SK-N-SH (cell line): ENCODE measurements at regions not wholly inside any gene's neighbourhood (a gene's known extent, or its start where the extent isn't known, plus 50 kb on each side); places are given as distances from the start of the nearest gene placed in this dataset.

ENCODE experiments used
- CTCF ChIA-PET: fragments of 300-600, 350-600 bp; formaldehyde crosslinking; extraction: SDS; loops from one replicate; lab custom pipeline; 2021; lab: Yijun Ruan, JAX
- POLR2A ChIA-PET: fragments of 350-600 bp; sonication (Branson Sonifier 250); formaldehyde crosslinking; extraction: SDS; loops from one replicate; lab custom pipeline; 2020; ENCODE audit warnings: antibody characterized with exemption, inconsistent platforms; lab: Yijun Ruan, JAX
- DNase-seq: peaks from one replicate; pipeline ENCODE4 v3.0.0; 2012
- H2AFZ ChIP-seq: fragments of 200-600 bp; sonication (generic); 2 replicates; pipeline ENCODE4 v1.8.1; 2016; ENCODE audit warnings: antibody characterized with exemption, mild to moderate bottlenecking, low read depth
- H3F3A ChIP-seq: fragments of 200-600 bp; sonication (generic); replicated peaks from 2 replicates; pipeline ENCODE3; 2016; ENCODE audit warnings: antibody characterized with exemption, mild to moderate bottlenecking; ENCODE audit not compliant: insufficient read depth
- H3K27ac ChIP-seq, 2 experiments: fragments of 200-500 bp in 1 of 2; fragments of 200-600 bp in 1 of 2; sonication (Bioruptor generic) in 1 of 2; sonication (generic), shearing (Covaris generic) in 1 of 2; 2 replicates each; pipeline versions ENCODE4 v1.5.1 to v1.6.1; 2014 to 2016; ENCODE audit warnings: low read depth in 2 of 2, inconsistent platforms in 1 of 2, low read length in 1 of 2, mild to moderate bottlenecking in 1 of 2, mixed read lengths in 1 of 2
- H3K27me3 ChIP-seq: fragments of 200-600 bp; sonication (generic), shearing (Covaris generic); 2 replicates; pipeline ENCODE4 v1.6.1; 2016; ENCODE audit warnings: mixed run types; ENCODE audit not compliant: insufficient read depth
- H3K36me3 ChIP-seq, 2 experiments: fragments of 200-500 bp in 1 of 2; fragments of 200-600 bp in 1 of 2; sonication (Bioruptor generic) in 1 of 2; sonication (generic) in 1 of 2; replicated peaks in 1 of 2; 2 replicates each; pipeline versions ENCODE3 to v1.5.1; 2014 to 2016; ENCODE audit warnings: low read length in 1 of 2, mild to moderate bottlenecking in 1 of 2; ENCODE audit not compliant: insufficient read depth in 2 of 2, control insufficient read depth in 1 of 2
- H3K4me1 ChIP-seq, 2 experiments: fragments of 200-500 bp in 1 of 2; fragments of 200-600 bp in 1 of 2; sonication (Bioruptor generic) in 1 of 2; sonication (generic), shearing (Covaris generic) in 1 of 2; 2 replicates each; pipeline versions ENCODE4 v1.5.1 to v1.6.1; 2014 to 2016; ENCODE audit warnings: low read depth in 1 of 2, low read length in 1 of 2, mixed run types in 1 of 2; ENCODE audit not compliant: insufficient read depth in 2 of 2, control insufficient read depth in 1 of 2
- H3K4me2 ChIP-seq: fragments of 200-600 bp; sonication (generic), shearing (Covaris generic); 2 replicates; pipeline ENCODE4 v1.6.1; 2017; ENCODE audit warnings: mixed run types
- H3K4me3 ChIP-seq, 2 experiments: fragments of 200-500 bp in 1 of 2; fragments of 200-600 bp in 1 of 2; sonication (Bioruptor generic) in 1 of 2; sonication (generic), shearing (Covaris generic) in 1 of 2; 2 replicates each; pipeline versions ENCODE4 v1.5.1 to v1.8.1; 2014 to 2016; ENCODE audit warnings: low read depth in 2 of 2, inconsistent platforms in 1 of 2, low read length in 1 of 2, mild to moderate bottlenecking in 1 of 2, mixed read lengths in 1 of 2, moderate library complexity in 1 of 2
- H3K79me2 ChIP-seq: fragments of 200-600 bp; sonication (generic); 2 replicates; pipeline ENCODE4 v1.8.1; 2017; ENCODE audit warnings: mild to moderate bottlenecking; ENCODE audit not compliant: insufficient read depth
- H3K9ac ChIP-seq: fragments of 200-600 bp; sonication (generic); 2 replicates; pipeline ENCODE4 v1.6.1; 2017; ENCODE audit warnings: mixed run types
- H3K9me2 ChIP-seq: fragments of 200-600 bp; sonication (generic); 2 replicates; pipeline ENCODE4 v1.6.1; 2017; ENCODE audit warnings: mixed run types
- H3K9me3 ChIP-seq: fragments of 200-600 bp; sonication (generic); 2 replicates; pipeline ENCODE4 v1.6.1; 2017; ENCODE audit warnings: mixed run types, mild to moderate bottlenecking, moderate library complexity
- H4K20me1 ChIP-seq: fragments of 200-600 bp; sonication (generic); 2 replicates; pipeline ENCODE4 v1.6.1; 2017; ENCODE audit warnings: mild to moderate bottlenecking, mixed run types; ENCODE audit not compliant: insufficient read depth
- ELF1 ChIP-seq: IDR thresholded peaks from 2 replicates; pipeline ENCODE4 v1.4.0; 2012
- FOXJ3 ChIP-seq: sonication (generic); formaldehyde crosslinking; IDR thresholded peaks from 2 replicates; pipeline ENCODE4 v1.5.1; 2020; ENCODE audit warnings: mild to moderate bottlenecking, missing genetic modification reagents
- FOXM1 ChIP-seq: IDR thresholded peaks from 2 replicates; pipeline ENCODE4 v1.4.0; 2012; ENCODE audit warnings: low read depth, mild to moderate bottlenecking
- GABPA ChIP-seq: IDR thresholded peaks from 2 replicates; pipeline ENCODE4 v1.4.0; 2012; ENCODE audit warnings: low read depth, mild to moderate bottlenecking
- GATA2 ChIP-seq: sonication (generic); formaldehyde crosslinking; IDR thresholded peaks from 2 replicates; pipeline ENCODE4 v1.5.0; 2020; ENCODE audit warnings: mild to moderate bottlenecking, missing genetic modification reagents
- JUND ChIP-seq: IDR thresholded peaks from 2 replicates; pipeline ENCODE4 v1.4.0; 2012
- MEF2A ChIP-seq: IDR thresholded peaks from 2 replicates; pipeline ENCODE4 v1.4.0; 2012; ENCODE audit warnings: low read depth, borderline replicate concordance
- NFIC ChIP-seq: IDR thresholded peaks from 2 replicates; pipeline ENCODE4 v1.4.0; 2012; ENCODE audit warnings: borderline replicate concordance
- PBX3 ChIP-seq: IDR thresholded peaks from 2 replicates; pipeline ENCODE4; 2012
- POLR2AphosphoS5 ChIP-seq: IDR thresholded peaks from 2 replicates; pipeline ENCODE4 v1.6.1; 2012; ENCODE audit warnings: low read depth, low read length
- RCOR1 ChIP-seq: fragments of 150-350 bp; IDR thresholded peaks from 2 replicates; pipeline ENCODE4 v1.6.1; 2017; ENCODE audit warnings: antibody characterized with exemption, low read length
- REST ChIP-seq: IDR thresholded peaks from 2 replicates; pipeline ENCODE4 v1.6.1; 2012; ENCODE audit warnings: mild to moderate bottlenecking, low read depth, low read length, moderate library complexity
- RXRA ChIP-seq: IDR thresholded peaks from 2 replicates; pipeline ENCODE4 v1.4.0; 2012; ENCODE audit warnings: low read depth, mild to moderate bottlenecking, borderline replicate concordance
- SIN3A ChIP-seq: IDR thresholded peaks from 2 replicates; pipeline ENCODE4 v1.6.1; 2012; ENCODE audit warnings: low read depth, mild to moderate bottlenecking, low read length, moderate library complexity, borderline replicate concordance
- TCF12 ChIP-seq: IDR thresholded peaks from 2 replicates; pipeline ENCODE4 v1.4.0; 2012
- TEAD4 ChIP-seq: IDR thresholded peaks from 2 replicates; pipeline ENCODE4 v1.4.0; 2012; ENCODE audit warnings: mild to moderate bottlenecking, borderline replicate concordance; ENCODE audit not compliant: insufficient read depth
- USF1 ChIP-seq: IDR thresholded peaks from 2 replicates; pipeline ENCODE4 v1.4.0; 2012; ENCODE audit warnings: low read depth, borderline replicate concordance
- USF2 ChIP-seq: fragments of 150-350 bp; IDR thresholded peaks from 2 replicates; pipeline ENCODE4 v1.6.1; 2017; ENCODE audit warnings: antibody characterized with exemption, low read length, low read depth, borderline replicate concordance
- YY1 ChIP-seq: IDR thresholded peaks from 2 replicates; pipeline ENCODE4 v1.4.0; 2012; ENCODE audit warnings: low read depth, mild to moderate bottlenecking
- WGBS: methylation state at CpG from one replicate; pipeline ENCODE4 v1.1.6; 2017; ENCODE audit warnings: low lambda C conversion rate; 5-methylcytosine and 5-hydroxymethylcytosine counted together

- CTCF ChIA-PET = no interaction called here
- no peak overlapping the region for H3K4me2 ChIP-seq
- no peaks in the 10 kb centered on the region for H4K20me1 ChIP-seq
- no peak overlapping the region for H2AFZ ChIP-seq
- no peak overlapping the region for H3K9ac ChIP-seq
- DNase-seq = no peak
- H3K79me2 ChIP-seq = no peaks in the 10 kb centered on the region
- H3K4me3 ChIP-seq = no peak overlapping the region
- no peaks in the 10 kb centered on the region for H3K9me2 ChIP-seq
- WGBS = 32% methylated on average over 3 of the region's 3 CpGs
- H3K27me3 ChIP-seq = no peaks in the 10 kb centered on the region
- no peaks in the 10 kb centered on the region for H3K9me3 ChIP-seq
- H3K4me1 ChIP-seq = no peaks in the 10 kb centered on the region
- H3K27ac ChIP-seq = no peak overlapping the region
- POLR2A ChIA-PET = interaction anchor here (0.6 kb wide), 1 partner anchor 18 kb away, joined by 3 read pairs; no protein-coding TSS in a partner anchor
- TF ChIP-seq USF2 = no peak
- TF ChIP-seq TCF12 = no peak
- no peak for TF ChIP-seq USF1
- TF ChIP-seq YY1 = no peak
- no peak for TF ChIP-seq FOXM1
- TF ChIP-seq TEAD4 = no peak
- no peak for TF ChIP-seq PBX3
- TF ChIP-seq POLR2AphosphoS5 = no peak
- no peak for TF ChIP-seq RXRA
- TF ChIP-seq, all 33 proteins: peak for 0
- Histone ChIP-seq H3K36me3 (no peaks in the 10 kb centered on the region), H3F3A (no peaks in the 10 kb centered on the region)
Measured at GRCh38 chr1:14071581-14071980, 371.6 kb downstream of the PRDM2 start.

DNA sequence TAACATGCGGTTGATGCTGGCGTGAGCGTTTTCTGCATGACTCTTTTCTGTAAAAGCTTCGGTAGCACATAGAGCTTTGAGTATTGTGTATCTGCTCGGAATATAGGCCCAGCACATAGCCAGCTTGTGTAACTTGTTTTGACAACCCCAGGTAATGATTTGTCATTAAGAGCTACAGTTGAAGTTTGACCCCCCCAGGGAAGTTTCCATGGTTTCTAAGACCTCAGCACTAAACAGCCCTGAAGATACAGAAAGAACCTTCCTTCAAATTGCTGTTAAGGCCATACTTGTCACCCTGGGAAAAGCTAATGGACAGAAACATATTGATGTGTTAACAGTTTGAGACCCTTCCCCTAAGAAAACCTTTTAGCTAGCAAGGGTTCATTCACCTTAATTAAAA, 380.7 kb downstream of the PRDM2 start:
- H3K4me1 ChIP-seq = no peaks in the 10 kb centered on the region
- POLR2A ChIA-PET = no interaction called here
- no peaks in the 10 kb centered on the region for H3K9me2 ChIP-seq
- no peak overlapping the region for H3K9ac ChIP-seq
- no peaks in the 10 kb centered on the region for H3K27me3 ChIP-seq
- H3K9me3 ChIP-seq = 0 out of 2 replicates have a peak, but pooled peaks cover 3% of the 10 kb centered on the region
- WGBS = 34% methylated on average over 5 of the region's 5 CpGs
- CTCF ChIA-PET = interaction anchor here (1.2 to 1.4 kb wide), 2 partner anchors 13 to 19 kb away, joined by 3 read pairs; no protein-coding TSS in a partner anchor
- no peaks in the 10 kb centered on the region for H3F3A ChIP-seq
- no peak overlapping the region for H3K4me3 ChIP-seq
- no peak overlapping the region for H2AFZ ChIP-seq
- no peaks in the 10 kb centered on the region for H3K36me3 ChIP-seq
- no peaks in the 10 kb centered on the region for H3K79me2 ChIP-seq
- no peak overlapping the region for H3K4me2 ChIP-seq
- H4K20me1 ChIP-seq = no peaks in the 10 kb centered on the region
- no peak for DNase-seq
- H3K27ac ChIP-seq = no peak overlapping the region
- TF ChIP-seq GABPA (no peak), JUND (no peak), FOXJ3 (CRISPR knock-in tag) (no peak), MEF2A (no peak), RCOR1 (no peak), SIN3A (no peak), USF2 (no peak), PBX3 (no peak), REST (no peak), ELF1 (no peak), USF1 (no peak), GATA2 (CRISPR knock-in tag) (no peak), NFIC (no peak)
